T-cell (primary cell): ENCODE measurements at regions not wholly inside any gene's neighbourhood (a gene's known extent, or its start where the extent isn't known, plus 50 kb on each side); places are given as distances from the start of the nearest gene placed in this dataset.
"Not testable (repeated sequence)": the region's sequence is repeated elsewhere in the genome, so short reads cannot be mapped to it uniquely, and the experiment has no call there.

ENCODE experiments used
- ATAC-seq, 4 experiments: fragments of 200-7000 bp in 3 of 4; fragments of 150-1000 bp in 1 of 4; cut with Tn5 transposase; replicated peaks in 1 of 4; 1 replicate in 3 of 4; 2 replicates in 1 of 4; pipeline ENCODE4 v1.10.0; 2021; ENCODE audit warnings: moderate library complexity in 3 of 4, mild to moderate bottlenecking in 2 of 4, moderate number of reproducible peaks in 1 of 4
- CTCF ChIA-PET, 2 donors: fragments of 300-600 bp; sonication (Branson Sonifier 250); formaldehyde crosslinking; loops; one replicate each; lab custom pipeline; 2022; ENCODE audit warnings: antibody characterized with exemption in 2 of 2; lab: Charles Lee
- POLR2A ChIA-PET, 2 donors: fragments of 300-600 bp; sonication (Branson Sonifier 250); formaldehyde crosslinking; loops; one replicate each; lab custom pipeline; 2022; ENCODE audit warnings: antibody characterized with exemption in 2 of 2; lab: Charles Lee
- DNase-seq, 35 experiments: peaks; one replicate each; pipeline versions ENCODE4 v3.0.0 to v3.0.0-alpha.2; 2013 to 2023
- H3K27ac ChIP-seq: one replicate; pipeline ENCODE4 v1.5.1; 2013; ENCODE audit warnings: low read length
- H3K27me3 ChIP-seq, 2 experiments: replicated peaks in 1 of 2; 1 replicate in 1 of 2; 2 replicates in 1 of 2; pipeline versions ENCODE4 v1.6.1 to v1.7.0; 2013; ENCODE audit warnings: low read length in 1 of 2, mixed read lengths in 1 of 2; ENCODE audit not compliant: control insufficient read depth in 2 of 2, insufficient read depth in 2 of 2; ENCODE audit errors: extremely low read depth in 1 of 2
- H3K36me3 ChIP-seq, 2 donors: 1 replicate in 1 of 2; 2 replicates in 1 of 2; pipeline versions ENCODE4 v1.6.1 to v1.7.0; 2013; ENCODE audit warnings: low read length in 1 of 2; ENCODE audit not compliant: control insufficient read depth in 2 of 2, insufficient read depth in 1 of 2; ENCODE audit errors: extremely low read depth in 1 of 2
- H3K4me1 ChIP-seq, 2 experiments: 1 replicate in 1 of 2; 2 replicates in 1 of 2; pipeline versions ENCODE4 v1.6.1 to v1.7.0; 2013; ENCODE audit warnings: low read length in 2 of 2, mixed read lengths in 1 of 2; ENCODE audit not compliant: insufficient read depth in 2 of 2, control insufficient read depth in 1 of 2; ENCODE audit errors: extremely low read depth in 1 of 2
- H3K4me3 ChIP-seq, 2 donors: 1 replicate in 1 of 2; 2 replicates in 1 of 2; pipeline versions ENCODE4 v1.5.1 to v1.7.0; 2013; ENCODE audit warnings: mild to moderate bottlenecking in 2 of 2, low read length in 1 of 2, moderate library complexity in 1 of 2; ENCODE audit not compliant: control insufficient read depth in 1 of 2; ENCODE audit errors: extremely low read depth in 1 of 2
- H3K9me3 ChIP-seq: 2 replicates; pipeline ENCODE4 v1.7.0; 2013
- H3K27ac Mint-ChIP-seq, 2 donors: one replicate each; pipeline ENCODE4 v1.8.0; 2020 to 2021; ENCODE audit warnings: mild to moderate bottlenecking in 2 of 2, mixed read lengths in 2 of 2
- H3K27me3 Mint-ChIP-seq, 2 donors: one replicate each; pipeline ENCODE4 v1.8.0; 2021 to 2022; ENCODE audit warnings: mixed read lengths in 2 of 2
- H3K36me3 Mint-ChIP-seq: one replicate; pipeline ENCODE4 v1.8.0; 2021; ENCODE audit warnings: mixed read lengths
- H3K4me1 Mint-ChIP-seq, 3 donors: one replicate each; pipeline ENCODE4 v1.8.0; 2020 to 2022; ENCODE audit warnings: mixed read lengths in 3 of 3, mild to moderate bottlenecking in 1 of 3
- H3K4me3 Mint-ChIP-seq, 3 donors: one replicate each; pipeline ENCODE4 v1.8.0; 2020 to 2022; ENCODE audit warnings: mild to moderate bottlenecking in 3 of 3, mixed read lengths in 3 of 3, moderate library complexity in 3 of 3
- H3K9me3 Mint-ChIP-seq, 3 donors: one replicate each; pipeline ENCODE4 v1.8.0; 2020 to 2022; ENCODE audit warnings: mixed read lengths in 3 of 3
- WGBS: methylation state at CpG from one replicate; pipeline ENCODE4 v1.1.5; 2013; ENCODE audit warnings: missing lambda C conversion rate; ENCODE audit not compliant: insufficient coverage; 5-methylcytosine and 5-hydroxymethylcytosine counted together

DNA sequence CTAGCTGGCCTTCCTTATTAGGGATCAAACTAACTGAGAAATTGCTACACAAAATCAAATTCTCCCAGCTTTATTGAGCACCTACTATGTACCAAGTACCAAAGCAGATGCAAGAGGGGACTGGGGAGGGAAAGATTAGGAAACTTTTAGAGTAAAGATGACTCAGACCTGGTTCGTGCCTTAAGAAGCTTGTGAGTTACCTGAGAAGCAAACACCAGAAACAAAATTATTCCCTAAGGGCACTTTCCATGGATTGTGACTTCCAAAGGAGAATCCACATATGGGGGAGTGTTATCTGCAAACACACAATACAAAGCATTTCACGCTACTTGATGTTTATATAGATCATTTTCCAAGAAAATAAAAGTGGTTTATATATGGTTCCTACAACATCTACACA is 326.9 kb upstream of the HNRNPA3 start:
- Mint-ChIP-seq H3K27ac (no peak overlapping the region), H3K27me3 (peaks cover 0 to 3% of the 10 kb centered on the region in 2 donors), H3K9me3 (no peaks in the 10 kb centered on the region), H3K4me3 (no peak overlapping the region), H3K4me1 (no peaks in the 10 kb centered on the region), H3K36me3 (no peaks in the 10 kb centered on the region)
- DNase-seq (no peak), ATAC-seq (no peak)
- H3K9me3 ChIP-seq, result no peaks in the 10 kb centered on the region
- no peak overlapping the region for H3K27ac ChIP-seq
- CTCF ChIA-PET, result no interaction called here
- no CpG with 5 or more reads among the region's 2 CpGs for WGBS
- H3K27me3 ChIP-seq, result no peaks in the 10 kb centered on the region
- no peaks in the 10 kb centered on the region for H3K36me3 ChIP-seq
- POLR2A ChIA-PET, result no interaction called here
- H3K4me3 ChIP-seq, result no peak overlapping the region
- H3K4me1 ChIP-seq, result no peaks in the 10 kb centered on the region

GRCh38 chr2:176891105-176891504 is 321.5 kb upstream of the HNRNPA3 start:
- H3K27ac Mint-ChIP-seq, result no peak overlapping the region
- H3K27ac ChIP-seq, result no peak overlapping the region
- CTCF ChIA-PET, result no interaction called here

GRCh38 chr2:176891857-176892256 is 320.7 kb upstream of the HNRNPA3 start:
- ATAC-seq (no peak), DNase-seq (no peak)
- H3K36me3 Mint-ChIP-seq, result no peaks in the 10 kb centered on the region
- no peaks in the 10 kb centered on the region for H3K9me3 ChIP-seq
- no peaks in the 10 kb centered on the region for H3K27me3 ChIP-seq
- H3K4me3 Mint-ChIP-seq, result no peak overlapping the region
- no peak overlapping the region for H3K4me3 ChIP-seq
- H3K36me3 ChIP-seq, result no peaks in the 10 kb centered on the region
- no CpG with 5 or more reads among the region's 1 CpG for WGBS
- H3K27ac ChIP-seq, result no peak overlapping the region
- no peaks in the 10 kb centered on the region for H3K4me1 ChIP-seq
- H3K27me3 Mint-ChIP-seq, result peaks cover 0 to 3% of the 10 kb centered on the region in 2 donors
- ChIA-PET POLR2A (no interaction called here), CTCF (no interaction called here)
- no peaks in the 10 kb centered on the region for H3K4me1 Mint-ChIP-seq
- H3K27ac Mint-ChIP-seq, result no peak overlapping the region
- no peaks in the 10 kb centered on the region for H3K9me3 Mint-ChIP-seq

More at GRCh38 chr2:176891105-176891504, 321.5 kb upstream of the HNRNPA3 start:
- no peak overlapping the region for H3K4me3 ChIP-seq
- POLR2A ChIA-PET, result no interaction called here
- no peaks in the 10 kb centered on the region for H3K36me3 ChIP-seq
- no peaks in the 10 kb centered on the region for H3K9me3 ChIP-seq
- Mint-ChIP-seq H3K4me1 (no peaks in the 10 kb centered on the region), H3K9me3 (no peaks in the 10 kb centered on the region), H3K27me3 (peaks cover 0 to 3% of the 10 kb centered on the region in 2 donors), H3K4me3 (no peak overlapping the region), H3K36me3 (no peaks in the 10 kb centered on the region)
- ATAC-seq (no peak), DNase-seq (no peak)
- H3K27me3 ChIP-seq, result no peaks in the 10 kb centered on the region
- WGBS, result 0% methylated on average over 1 of the region's 4 CpGs
- no peaks in the 10 kb centered on the region for H3K4me1 ChIP-seq

DNA sequence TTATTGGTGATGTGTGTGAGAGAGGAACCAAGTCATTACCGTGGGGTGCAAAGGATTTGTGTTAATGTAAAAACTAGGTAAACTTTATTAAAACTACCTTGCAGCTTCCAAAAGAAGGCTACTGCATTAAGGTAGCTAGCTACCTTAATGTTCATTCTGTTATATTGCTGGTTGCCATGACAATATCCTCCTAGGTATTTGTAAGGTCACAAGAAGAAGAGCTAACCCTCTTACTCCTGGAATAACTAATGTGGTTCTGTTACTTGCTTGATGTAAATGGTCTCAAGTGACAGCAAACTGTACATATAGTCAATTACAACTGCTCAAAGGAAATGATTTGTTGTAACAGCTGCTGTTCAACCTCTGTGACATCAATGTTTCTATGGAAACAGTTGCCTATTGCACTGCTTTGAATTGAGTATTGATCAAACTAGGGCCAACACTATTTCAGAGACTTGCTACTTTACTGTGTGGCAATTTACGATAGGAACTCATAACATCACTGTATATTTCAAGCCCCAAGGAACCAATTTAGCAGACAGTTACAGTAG is 319.8 kb upstream of the HNRNPA3 start:
- H3K36me3 ChIP-seq, result no peaks in the 10 kb centered on the region
- no peaks in the 10 kb centered on the region for H3K4me1 ChIP-seq
- H3K27ac Mint-ChIP-seq, result no peak overlapping the region
- ChIA-PET CTCF (interaction anchor here in 1 of 2 donors (0.6 kb wide), 1 partner anchor 652 kb away, joined by 3 read pairs; no protein-coding TSS in a partner anchor), POLR2A (no interaction called here)
- no peak for DNase-seq
- H3K9me3 Mint-ChIP-seq, result no peaks in the 10 kb centered on the region
- H3K36me3 Mint-ChIP-seq, result no peaks in the 10 kb centered on the region
- H3K4me1 Mint-ChIP-seq, result no peaks in the 10 kb centered on the region
- ATAC-seq, result no peak
- no peaks in the 10 kb centered on the region for H3K9me3 ChIP-seq
- H3K4me3 ChIP-seq, result no peak overlapping the region
- H3K27me3 Mint-ChIP-seq, result peaks cover 0 to 3% of the 10 kb centered on the region in 2 donors
- H3K27ac ChIP-seq, result no peak overlapping the region
- no CpG with 5 or more reads among the region's 2 CpGs for WGBS
- no peaks in the 10 kb centered on the region for H3K27me3 ChIP-seq
- no peak overlapping the region for H3K4me3 Mint-ChIP-seq

DNA sequence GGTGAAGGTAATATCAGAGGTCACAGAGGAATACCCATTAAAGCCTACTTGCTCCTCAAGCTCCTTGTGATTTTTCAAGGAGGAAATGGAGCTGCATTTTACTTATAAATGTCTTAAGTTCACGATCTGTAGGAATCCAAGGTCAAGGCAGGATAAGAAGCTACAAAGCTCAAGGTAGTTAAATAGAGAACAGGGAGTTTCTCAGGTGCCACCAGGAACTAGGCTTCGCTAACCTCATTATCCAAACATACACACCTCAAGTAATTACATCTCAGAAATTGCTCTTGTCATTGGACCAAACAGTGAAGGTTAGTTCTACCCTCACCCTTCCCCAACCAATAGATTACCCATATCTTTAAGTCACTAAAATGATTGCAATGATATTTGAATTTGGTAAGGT is 317.4 kb upstream of the HNRNPA3 start:
- Histone ChIP-seq H3K27me3 (no peaks in the 10 kb centered on the region), H3K4me1 (no peaks in the 10 kb centered on the region), H3K9me3 (no peaks in the 10 kb centered on the region), H3K4me3 (no peak overlapping the region), H3K36me3 (no peaks in the 10 kb centered on the region), H3K27ac (no peak overlapping the region)
- no CpG with 5 or more reads among the region's 2 CpGs for WGBS
- Mint-ChIP-seq H3K27me3 (peaks cover 0 to 2% of the 10 kb centered on the region in 2 donors), H3K36me3 (no peaks in the 10 kb centered on the region), H3K9me3 (no peaks in the 10 kb centered on the region), H3K4me3 (no peak overlapping the region), H3K4me1 (no peaks in the 10 kb centered on the region), H3K27ac (no peak overlapping the region)
- no peak for DNase-seq
- ATAC-seq, result no peak
- ChIA-PET POLR2A (no interaction called here), CTCF (no interaction called here)

GRCh38 chr2:176902454-176902853 is 310.1 kb upstream of the HNRNPA3 start:
- H3K9me3 Mint-ChIP-seq, result peaks cover 0 to 4% (median 3%) of the 10 kb centered on the region in 3 donors
- Histone ChIP-seq H3K9me3 (no peaks in the 10 kb centered on the region), H3K36me3 (no peaks in the 10 kb centered on the region), H3K4me1 (no peaks in the 10 kb centered on the region), H3K27ac (no peak overlapping the region), H3K27me3 (no peaks in the 10 kb centered on the region), H3K4me3 (no peak overlapping the region)
- H3K4me1 Mint-ChIP-seq, result no peaks in the 10 kb centered on the region
- ChIA-PET POLR2A (no interaction called here), CTCF (no interaction called here)
- H3K4me3 Mint-ChIP-seq, result no peak overlapping the region
- no peaks in the 10 kb centered on the region for H3K36me3 Mint-ChIP-seq
- DNase-seq, result no peak
- peaks cover 5 to 6% of the 10 kb centered on the region in 2 donors for H3K27me3 Mint-ChIP-seq
- ATAC-seq, result no peak
- H3K27ac Mint-ChIP-seq, result no peak overlapping the region
- no CpG with 5 or more reads among the region's 4 CpGs for WGBS

DNA sequence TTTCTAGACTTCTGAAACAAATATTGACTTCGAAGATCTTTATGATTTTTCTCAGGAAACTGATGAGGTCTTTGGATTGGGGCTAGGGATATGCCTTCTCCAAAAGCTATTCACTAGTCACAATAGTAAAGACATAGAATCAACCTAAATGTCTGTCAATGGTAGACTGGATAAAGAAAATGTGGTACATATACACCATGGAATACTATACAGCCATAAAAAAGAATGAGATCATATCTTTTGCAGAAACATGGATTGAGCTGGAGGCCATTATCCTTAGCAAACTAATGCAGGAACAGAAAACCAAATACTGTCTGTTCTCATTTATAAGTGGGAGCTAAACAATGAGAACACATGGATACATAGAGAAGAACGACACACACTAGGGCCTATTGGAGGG is 308.5 kb upstream of the HNRNPA3 start:
- POLR2A ChIA-PET, result interaction anchor here in 1 of 2 donors (0.5 kb wide), 1 partner anchor 660 kb away, joined by 12 read pairs; no protein-coding TSS in a partner anchor
- H3K36me3 Mint-ChIP-seq, H3K27ac ChIP-seq, DNase-seq, H3K4me1 ChIP-seq, H3K9me3 ChIP-seq, H3K9me3 Mint-ChIP-seq, H3K4me3 Mint-ChIP-seq, H3K27me3 Mint-ChIP-seq, H3K36me3 ChIP-seq, H3K4me3 ChIP-seq, H3K27me3 ChIP-seq, H3K4me1 Mint-ChIP-seq, CTCF ChIA-PET, ATAC-seq, H3K27ac Mint-ChIP-seq: not testable (repeated sequence)
- no CpG with 5 or more reads among the region's 2 CpGs for WGBS
